Retinal pigment epithelial cell (primary cell): ENCODE measurements at regions not wholly inside any gene's neighbourhood (a gene's known extent, or its start where the extent isn't known, plus 50 kb on each side); places are given as distances from the start of the nearest gene placed in this dataset.
A peak's percentile ranks its signal among the peaks of the same experiment; 100 is the strongest.

Experiments used
- DNase-seq: peaks from one replicate; pipeline ENCODE4 v3.0.0-alpha.2; 2010; ENCODE audit warnings: low read depth
- H3K4me3 ChIP-seq: 2 replicates; pipeline ENCODE4 v1.5.1; 2011; ENCODE audit warnings: mild to moderate bottlenecking, low read length, control low read depth, moderate library complexity
- CTCF ChIP-seq: conservative IDR thresholded peaks from 2 replicates; pipeline ENCODE4 v1.5.1; 2011; ENCODE audit warnings: low read depth, low read length, control low read depth, inconsistent platforms

DNA sequence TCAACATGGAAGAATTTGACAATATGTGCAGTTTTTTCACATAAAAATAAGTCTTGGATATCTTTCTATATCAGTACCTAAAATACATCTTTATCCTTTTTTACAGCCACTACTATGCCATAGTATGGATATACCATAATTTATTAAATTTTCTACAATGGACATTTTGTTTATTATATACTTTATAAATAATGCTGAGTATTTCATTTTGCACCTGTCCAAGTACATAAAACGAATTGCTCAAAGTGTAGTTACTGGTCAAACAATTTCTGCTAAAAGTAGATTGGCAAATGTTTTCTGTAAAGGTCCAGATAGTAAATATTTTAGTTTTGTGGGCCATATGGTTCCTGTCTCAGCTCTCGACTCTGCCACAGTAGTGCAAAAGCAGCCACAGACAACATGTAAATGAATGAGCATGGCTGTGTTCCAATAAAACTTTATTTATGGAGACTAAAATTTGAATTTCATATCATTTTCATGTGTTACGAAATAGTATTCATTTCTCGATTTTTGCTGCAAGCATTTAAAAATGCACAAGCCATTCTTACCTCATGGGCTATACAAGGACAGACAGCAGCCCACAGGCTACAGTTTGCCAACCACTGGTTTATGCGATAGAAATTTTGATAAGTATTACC, 96.9 kb upstream of the STEAP1B start:
- DNase-seq, result no peak
- TF ChIP-seq CTCF, result no peak

DNA sequence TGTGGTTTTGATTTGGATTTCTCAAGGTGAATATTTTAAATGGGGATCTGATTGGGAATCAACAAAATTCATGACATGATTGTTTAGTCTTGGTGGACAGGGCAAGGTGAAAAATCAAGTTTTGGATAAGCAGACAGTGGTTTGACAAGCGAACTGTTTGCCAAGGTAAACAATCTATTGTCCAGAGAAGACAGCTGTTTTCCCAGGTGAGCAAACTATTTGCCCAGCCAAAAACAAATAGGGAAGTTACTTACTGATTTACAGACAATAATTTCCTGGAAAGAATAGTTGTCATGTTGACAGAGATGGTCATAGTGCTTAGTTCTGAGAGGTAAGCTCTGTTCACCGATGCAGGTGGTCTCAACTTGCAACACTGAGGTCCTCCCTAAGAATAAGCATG, 94.0 kb upstream of the STEAP1B start:
- DNase-seq, result no peak
- TF ChIP-seq CTCF, result no peak
- H3K4me3 ChIP-seq, result no peak overlapping the region

More for the DNA sequence above, 96.9 kb upstream of the STEAP1B start:
- no peak overlapping the region for H3K4me3 ChIP-seq

- no peak for DNase-seq
- no peak for TF ChIP-seq CTCF
- no peak overlapping the region for H3K4me3 ChIP-seq
These were observed 91.3 kb upstream of the STEAP1B start for GRCh38 chr7:22591271-22591670.

- H3K4me3 ChIP-seq, result no peak overlapping the region
- no peak for DNase-seq
- no peak for TF ChIP-seq CTCF
These were observed 89.7 kb upstream of the STEAP1B start for GRCh38 chr7:22589641-22590201.

DNA sequence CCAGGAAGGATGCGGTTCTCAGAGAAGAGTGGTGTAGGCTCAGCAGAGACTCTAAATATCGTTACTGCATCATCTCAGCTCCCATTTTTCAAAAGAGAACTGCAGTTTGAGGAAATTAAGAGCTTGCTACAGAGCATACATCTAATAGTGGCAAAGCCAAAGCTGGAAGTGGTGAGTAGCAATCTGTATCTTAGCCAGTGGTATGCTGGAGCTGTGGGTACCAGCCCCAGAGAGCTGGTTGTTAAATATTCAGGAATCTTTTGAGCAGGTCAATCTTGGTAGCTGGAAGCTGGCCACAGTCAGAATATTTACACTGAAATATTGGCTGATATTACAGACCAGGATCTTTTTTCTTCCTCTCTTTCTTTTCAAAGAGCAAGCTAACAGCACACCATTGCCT, 88.4 kb upstream of the STEAP1B start:
- H3K4me3 ChIP-seq, result no peak overlapping the region
- peak; percentile 61 for DNase-seq
- TF ChIP-seq CTCF, result no peak

- no peak overlapping the region for H3K4me3 ChIP-seq
- no peak for TF ChIP-seq CTCF
- DNase-seq, result no peak
These were observed 87.3 kb upstream of the STEAP1B start for GRCh38 chr7:22587322-22587721.

DNA sequence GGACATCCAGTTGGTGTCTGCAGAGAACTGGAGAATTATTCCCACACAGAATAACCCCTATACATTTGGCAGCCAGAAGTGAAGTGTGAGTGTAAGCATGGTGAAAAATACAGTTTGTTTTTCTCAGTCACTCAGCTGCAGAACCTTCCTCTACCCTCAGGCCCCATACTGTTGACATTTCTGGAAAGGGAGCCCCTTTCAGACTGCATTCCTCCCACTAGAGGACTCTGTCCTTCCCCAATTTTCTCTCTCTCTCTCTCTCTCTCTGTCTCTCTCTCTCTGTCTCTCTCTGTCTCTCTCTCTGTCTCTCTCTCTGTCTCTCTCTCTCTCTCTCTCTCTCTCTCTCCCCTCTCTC, 86.8 kb upstream of the STEAP1B start:
- H3K4me3 ChIP-seq, result no peak overlapping the region
- peak; percentile 65 for TF ChIP-seq CTCF
- DNase-seq, result no peak
